ENCODE measurements at regions not wholly inside any gene's neighbourhood (a gene's known extent, or its start where the extent isn't known, plus 50 kb on each side); places are given as distances from the start of the nearest gene placed in this dataset.

- H3K4me1 ChIP-seq (ENCODE audit: control insufficient read depth in 1 of 2, insufficient read depth in 2 of 2, low read length in 2 of 2) = no peaks in the 10 kb centered on the region
- DNase-seq (ENCODE audit: low read depth, low spot score) (no peak), ATAC-seq (no peak)
- no peak overlapping the region for H3K4me3 ChIP-seq (replicated peaks in 1 of 2; ENCODE audit: low read depth in 1 of 2, low read length in 2 of 2)
- no peak overlapping the region for H2AFZ ChIP-seq (ENCODE audit: low read depth, low read length, poor library complexity, severe bottlenecking)
- no peaks in the 10 kb centered on the region for H3K27me3 ChIP-seq (ENCODE audit: insufficient read depth, low read length)
- H3K27ac ChIP-seq (ENCODE audit: low read depth, low read length) = no peak overlapping the region
- H4K20me1 ChIP-seq (ENCODE audit: insufficient read depth) = no peaks in the 10 kb centered on the region
- BruUV-seq (replicated peaks) = no TSS peak
- TF ChIP-seq JUND (IDR thresholded peaks at IDR 0.05) (no peak), SIN3A (IDR thresholded peaks at IDR 0.05; ENCODE audit: low read depth) (no peak), SRF (IDR thresholded peaks at IDR 0.05; ENCODE audit: low read depth) (no peak), EZH2 (IDR thresholded peaks at IDR 0.05) (no peak), FOSL1 (IDR thresholded peaks at IDR 0.05; ENCODE audit: low read depth) (no peak), YY1 (IDR thresholded peaks at IDR 0.05; ENCODE audit: extremely low read depth, insufficient replicate concordance, low read depth, low read length) (no peak), POLR2A (IDR thresholded peaks at IDR 0.05; ENCODE audit: borderline replicate concordance, extremely low read depth, insufficient read depth, insufficient read length) (no peak), SP1 (IDR thresholded peaks at IDR 0.05; ENCODE audit: low read depth) (no peak), RAD21 (IDR thresholded peaks at IDR 0.05; ENCODE audit: low read depth) (no peak), CEBPB (IDR thresholded peaks at IDR 0.05; ENCODE audit: low read depth) (no peak), TCF7L2 (IDR thresholded peaks at IDR 0.05; ENCODE audit: borderline replicate concordance, extremely low read depth, insufficient read depth, insufficient read length) (no peak), POLR2AphosphoS5 (IDR thresholded peaks at IDR 0.05; ENCODE audit: low read depth, low read length) (no peak), CBX3 (IDR thresholded peaks at IDR 0.05; ENCODE audit: low read depth) (no peak), ZFX (IDR thresholded peaks at IDR 0.05) (no peak)
- TF ChIP-seq, protein P1, sequence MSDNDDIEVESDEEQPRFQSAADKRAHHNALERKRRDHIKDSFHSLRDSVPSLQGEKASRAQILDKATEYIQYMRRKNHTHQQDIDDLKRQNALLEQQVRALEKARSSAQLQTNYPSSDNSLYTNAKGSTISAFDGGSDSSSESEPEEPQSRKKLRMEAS (IDR thresholded peaks at IDR 0.05) = no peak
- TF ChIP-seq, protein P2, sequence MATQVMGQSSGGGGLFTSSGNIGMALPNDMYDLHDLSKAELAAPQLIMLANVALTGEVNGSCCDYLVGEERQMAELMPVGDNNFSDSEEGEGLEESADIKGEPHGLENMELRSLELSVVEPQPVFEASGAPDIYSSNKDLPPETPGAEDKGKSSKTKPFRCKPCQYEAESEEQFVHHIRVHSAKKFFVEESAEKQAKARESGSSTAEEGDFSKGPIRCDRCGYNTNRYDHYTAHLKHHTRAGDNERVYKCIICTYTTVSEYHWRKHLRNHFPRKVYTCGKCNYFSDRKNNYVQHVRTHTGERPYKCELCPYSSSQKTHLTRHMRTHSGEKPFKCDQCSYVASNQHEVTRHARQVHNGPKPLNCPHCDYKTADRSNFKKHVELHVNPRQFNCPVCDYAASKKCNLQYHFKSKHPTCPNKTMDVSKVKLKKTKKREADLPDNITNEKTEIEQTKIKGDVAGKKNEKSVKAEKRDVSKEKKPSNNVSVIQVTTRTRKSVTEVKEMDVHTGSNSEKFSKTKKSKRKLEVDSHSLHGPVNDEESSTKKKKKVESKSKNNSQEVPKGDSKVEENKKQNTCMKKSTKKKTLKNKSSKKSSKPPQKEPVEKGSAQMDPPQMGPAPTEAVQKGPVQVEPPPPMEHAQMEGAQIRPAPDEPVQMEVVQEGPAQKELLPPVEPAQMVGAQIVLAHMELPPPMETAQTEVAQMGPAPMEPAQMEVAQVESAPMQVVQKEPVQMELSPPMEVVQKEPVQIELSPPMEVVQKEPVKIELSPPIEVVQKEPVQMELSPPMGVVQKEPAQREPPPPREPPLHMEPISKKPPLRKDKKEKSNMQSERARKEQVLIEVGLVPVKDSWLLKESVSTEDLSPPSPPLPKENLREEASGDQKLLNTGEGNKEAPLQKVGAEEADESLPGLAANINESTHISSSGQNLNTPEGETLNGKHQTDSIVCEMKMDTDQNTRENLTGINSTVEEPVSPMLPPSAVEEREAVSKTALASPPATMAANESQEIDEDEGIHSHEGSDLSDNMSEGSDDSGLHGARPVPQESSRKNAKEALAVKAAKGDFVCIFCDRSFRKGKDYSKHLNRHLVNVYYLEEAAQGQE (IDR thresholded peaks at IDR 0.05; ENCODE audit: low read depth) = no peak
- TF ChIP-seq, protein P3, sequence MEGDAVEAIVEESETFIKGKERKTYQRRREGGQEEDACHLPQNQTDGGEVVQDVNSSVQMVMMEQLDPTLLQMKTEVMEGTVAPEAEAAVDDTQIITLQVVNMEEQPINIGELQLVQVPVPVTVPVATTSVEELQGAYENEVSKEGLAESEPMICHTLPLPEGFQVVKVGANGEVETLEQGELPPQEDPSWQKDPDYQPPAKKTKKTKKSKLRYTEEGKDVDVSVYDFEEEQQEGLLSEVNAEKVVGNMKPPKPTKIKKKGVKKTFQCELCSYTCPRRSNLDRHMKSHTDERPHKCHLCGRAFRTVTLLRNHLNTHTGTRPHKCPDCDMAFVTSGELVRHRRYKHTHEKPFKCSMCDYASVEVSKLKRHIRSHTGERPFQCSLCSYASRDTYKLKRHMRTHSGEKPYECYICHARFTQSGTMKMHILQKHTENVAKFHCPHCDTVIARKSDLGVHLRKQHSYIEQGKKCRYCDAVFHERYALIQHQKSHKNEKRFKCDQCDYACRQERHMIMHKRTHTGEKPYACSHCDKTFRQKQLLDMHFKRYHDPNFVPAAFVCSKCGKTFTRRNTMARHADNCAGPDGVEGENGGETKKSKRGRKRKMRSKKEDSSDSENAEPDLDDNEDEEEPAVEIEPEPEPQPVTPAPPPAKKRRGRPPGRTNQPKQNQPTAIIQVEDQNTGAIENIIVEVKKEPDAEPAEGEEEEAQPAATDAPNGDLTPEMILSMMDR (IDR thresholded peaks at IDR 0.05 in 2 of 3, conservative IDR thresholded peaks at IDR 0.05 in 1 of 3; ENCODE audit: borderline replicate concordance in 1 of 3, insufficient read depth in 1 of 3, low read depth in 2 of 3, low read length in 2 of 3) = no peak
- TF ChIP-seq, protein P4, sequence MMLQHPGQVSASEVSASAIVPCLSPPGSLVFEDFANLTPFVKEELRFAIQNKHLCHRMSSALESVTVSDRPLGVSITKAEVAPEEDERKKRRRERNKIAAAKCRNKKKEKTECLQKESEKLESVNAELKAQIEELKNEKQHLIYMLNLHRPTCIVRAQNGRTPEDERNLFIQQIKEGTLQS (IDR thresholded peaks at IDR 0.05) = no peak
- ChIA-PET CTCF (no interaction called here), RAD21 (ENCODE audit: low non-redundant PET in 1 of 2, low total read pairs in 2 of 2, uncharacterized antibody in 2 of 2, unreplicated experiment in 2 of 2) (no interaction called here), POLR2A (no interaction called here)
- H3K36me3 ChIP-seq (ENCODE audit: control insufficient read depth in 1 of 2, insufficient read depth in 2 of 2, low read length in 2 of 2) = no peaks in the 10 kb centered on the region
- no peaks in the 10 kb centered on the region; a peak in 1 of 4 replicates for H3K9me3 ChIP-seq (ENCODE audit: control insufficient read depth in 1 of 2, insufficient read depth in 1 of 2, low read depth in 1 of 2, low read length in 2 of 2)
- H3K9me2 ChIP-seq (ENCODE audit: insufficient read depth) = no peaks in the 10 kb centered on the region
- intact Hi-C loops (cut with micrococcal nuclease) = no loop called here
- no peaks in the 10 kb centered on the region for H3K79me2 ChIP-seq (ENCODE audit: insufficient read depth, low read length)
- no peak overlapping the region for H3K4me2 ChIP-seq (ENCODE audit: low read length)
- no peak overlapping the region for H3K9ac ChIP-seq (ENCODE audit: low read length)
Measured at GRCh38 chr9:82327641-82328040, 339.1 kb downstream of the SPATA31D1 start.
